ENCODE measurements at regions not wholly inside any gene's neighbourhood (a gene's known extent, or its start where the extent isn't known, plus 50 kb on each side); places are given as distances from the start of the nearest gene placed in this dataset.

- TF ChIP-seq ZSCAN29 (IDR thresholded peaks at IDR 0.05) (no peak), WRNIP1 (IDR thresholded peaks at IDR 0.05; ENCODE audit: borderline replicate concordance, low read depth, low read length) (no peak), SMARCA5 (IDR thresholded peaks at IDR 0.05) (no peak), MYC (IDR thresholded peaks at IDR 0.05; ENCODE audit: insufficient read depth, insufficient read length, insufficient replicate concordance, low read length, severe bottlenecking) (no peak), RBBP5 (conservative IDR thresholded peaks at IDR 0.05) (no peak)
These were observed 148.1 kb downstream of the HERPUD2 start (continued) for GRCh38 chr7:35546691-35547429.

GRCh38 chr7:35545831-35546230, 149.1 kb downstream of the HERPUD2 start:
- no peak overlapping the region for H3K4me3 ChIP-seq
- 41% methylated on average over 5 of the region's 5 CpGs for WGBS (ENCODE audit: insufficient coverage, insufficient replicate concordance, low lambda C conversion rate, missing lambda C conversion rate)
- DNase-seq (ENCODE audit: low read depth, low spot score), result no peak
- H3K27ac ChIP-seq (ENCODE audit: control insufficient read depth, insufficient read depth), result no peak overlapping the region
- BruUV-seq (replicated peaks), result no TSS peak
- FAIRE-seq, result no peak
- H3K4me1 ChIP-seq (ENCODE audit: control insufficient read depth, insufficient read depth, low read length), result no peaks in the 10 kb centered on the region
- H3K4me2 ChIP-seq (ENCODE audit: control insufficient read depth, insufficient read depth), result no peak overlapping the region
- ChIA-PET SMC1A (ENCODE audit: uncharacterized antibody, unreplicated experiment) (interaction anchor here (1.4 to 1.9 kb wide), 2 partner anchors 8 to 78 kb away, joined by 4 to 10 read pairs; no protein-coding TSS in a partner anchor), RAD21 (ENCODE audit: unreplicated experiment) (interaction anchor here (1.3 to 1.5 kb wide), 2 partner anchors 26 to 78 kb away, joined by 3 to 4 read pairs; no protein-coding TSS in a partner anchor), CTCF (interaction anchor here (0.7 to 2.1 kb wide), 3 partner anchors 8 to 78 kb away, joined by 3 to 9 read pairs (median 5); no protein-coding TSS in a partner anchor), POLR2A (no interaction called here)
- in situ Hi-C loops (cut with MboI), result no loop called here
- no peaks in the 10 kb centered on the region for H3K36me3 ChIP-seq (ENCODE audit: control insufficient read depth in 2 of 2, insufficient read depth in 2 of 2, low read length in 1 of 2)
- ATAC-seq, result no peak
- H3K27me3 ChIP-seq (replicated peaks in 1 of 2; ENCODE audit: control insufficient read depth in 2 of 2, insufficient read depth in 2 of 2, low read length in 1 of 2), result peaks cover 0 to 2% of the 10 kb centered on the region in 2 experiments; a peak in 2 of 4 replicates
- no peaks in the 10 kb centered on the region for H3K9me3 ChIP-seq (replicated peaks; ENCODE audit: control insufficient read depth, insufficient read depth, low read length)
- intact Hi-C loops (cut with micrococcal nuclease; ENCODE audit: unreplicated experiment), result no loop called here
- H3K79me2 ChIP-seq (ENCODE audit: control insufficient read depth, insufficient read depth, low read length), result no peaks in the 10 kb centered on the region
- no peak overlapping the region for H2AFZ ChIP-seq (ENCODE audit: control insufficient read depth, low read depth, low read length)
- no peak overlapping the region for H3K9ac ChIP-seq (ENCODE audit: control insufficient read depth, insufficient read depth, low read length)
- H4K20me1 ChIP-seq (ENCODE audit: control insufficient read depth, insufficient read depth), result no peaks in the 10 kb centered on the region
- no peak for TF ChIP-seq NFXL1 (IDR thresholded peaks at IDR 0.05; ENCODE audit: borderline replicate concordance)
- no peak for TF ChIP-seq YY1 (IDR thresholded peaks at IDR 0.05; ENCODE audit: low read depth, low read length)
- TF ChIP-seq PML (IDR thresholded peaks at IDR 0.05; ENCODE audit: low read length), result no peak
- TF ChIP-seq ASH2L (IDR thresholded peaks at IDR 0.05; ENCODE audit: borderline replicate concordance, low read depth), result no peak
- no peak for TF ChIP-seq ZBED1 (IDR thresholded peaks at IDR 0.05; ENCODE audit: borderline replicate concordance)
- no peak for TF ChIP-seq ZNF592 (IDR thresholded peaks at IDR 0.05)
- TF ChIP-seq NFYA (IDR thresholded peaks at IDR 0.05; ENCODE audit: borderline replicate concordance, low read depth, low read length), result no peak
- TF ChIP-seq CUX1 (IDR thresholded peaks at IDR 0.05; ENCODE audit: insufficient replicate concordance, low read depth, low read length), result no peak

All from GM12878 (cell line).